SHP77 (cell line): ENCODE measurements at regions not wholly inside any gene's neighbourhood (a gene's known extent, or its start where the extent isn't known, plus 50 kb on each side); places are given as distances from the start of the nearest gene placed in this dataset.
"Not testable (repeated sequence)": the region's sequence is repeated elsewhere in the genome, so short reads cannot be mapped to it uniquely, and the experiment has no call there.

ENCODE experiments used
- DNase-seq, 2 experiments: peaks; one replicate each; lab custom pipeline; 2025; lab: John Stamatoyannopoulos, UW

DNA sequence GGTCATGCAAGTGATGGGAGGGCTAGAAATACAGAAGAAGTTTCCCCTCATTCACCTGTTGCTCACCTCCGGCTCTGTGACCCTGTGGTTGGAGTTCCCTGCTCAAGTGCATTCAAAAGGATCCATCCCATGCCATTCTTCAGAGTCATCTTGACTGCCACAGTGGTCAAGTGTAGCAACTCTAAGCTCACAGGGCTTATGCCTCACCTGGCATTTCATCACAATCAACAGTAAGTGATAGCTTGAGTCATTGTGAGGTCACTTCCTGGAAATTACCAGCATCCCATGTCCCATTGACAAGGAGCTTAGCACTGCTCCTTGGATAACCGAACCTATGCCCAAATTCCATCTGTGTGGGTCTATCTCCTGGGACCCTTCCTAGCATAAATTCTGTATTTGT is 55.6 kb downstream of the OR4C45 start:
- no peak for DNase-seq

DNA sequence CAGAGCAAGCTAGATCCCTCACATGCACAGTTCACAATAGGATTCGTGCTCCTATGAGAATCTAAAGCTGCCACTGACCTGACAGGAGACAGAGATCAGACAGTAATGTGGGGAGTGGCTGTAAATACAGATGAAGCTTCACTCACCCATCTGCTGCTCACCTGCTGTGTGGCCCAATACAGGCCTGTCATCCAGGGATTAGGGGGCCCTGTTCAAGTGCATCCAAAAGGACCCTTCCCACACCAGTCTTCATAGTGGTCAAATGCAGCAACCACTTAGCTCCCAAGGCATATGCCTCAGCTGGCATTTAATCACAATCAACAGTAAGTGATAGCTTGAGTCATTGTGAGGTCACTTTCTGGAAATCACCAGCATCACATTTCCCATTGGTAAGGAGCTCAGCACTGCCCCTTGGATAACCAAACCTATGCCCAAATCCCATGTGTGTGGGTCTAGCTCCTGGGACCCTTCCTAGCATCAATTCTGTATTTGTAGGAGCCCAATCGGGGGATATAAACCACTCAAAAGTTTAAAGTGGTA is 65.6 kb downstream of the OR4C45 start:
- DNase-seq = no peak

DNA sequence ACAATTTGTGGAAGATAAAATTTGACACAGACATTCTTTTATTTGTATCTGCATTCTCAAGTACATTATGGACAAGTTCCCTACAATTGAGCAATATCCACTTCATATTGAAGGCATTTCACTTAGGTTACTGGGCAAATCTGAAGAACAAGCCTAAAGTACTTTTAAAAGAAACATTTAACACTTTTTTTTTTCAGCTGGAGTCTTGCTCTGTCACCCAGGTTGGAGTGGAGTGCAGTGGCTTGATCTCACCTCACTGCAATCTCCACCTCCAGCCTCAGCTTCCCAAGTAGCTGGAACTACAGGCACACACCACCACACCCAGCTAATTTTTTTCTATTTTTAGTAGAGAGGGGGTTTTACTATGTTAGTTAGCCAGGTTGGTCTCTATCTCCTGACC is 70.2 kb downstream of the OR4C45 start:
- DNase-seq = no peak

DNA sequence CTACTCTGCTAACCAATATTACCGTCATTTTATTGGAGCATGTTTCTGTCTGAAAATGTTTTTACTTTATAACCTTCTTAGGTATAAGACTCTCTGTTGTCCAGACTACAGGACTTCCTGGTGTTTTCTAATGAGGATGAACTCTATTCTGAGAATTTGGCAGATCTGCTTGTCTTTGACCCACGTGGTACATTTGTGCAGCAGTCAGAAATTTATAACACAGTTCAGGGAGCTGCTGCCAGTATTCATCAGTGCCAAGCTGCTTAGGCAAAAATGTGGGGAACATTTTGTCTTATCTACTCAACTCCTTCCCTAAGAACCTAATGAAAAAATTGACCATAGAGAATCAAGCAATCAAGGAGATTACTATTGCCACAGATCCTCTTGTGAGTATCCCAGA is 108.0 kb downstream of the OR4C45 start:
- DNase-seq = not testable (repeated sequence)

DNA sequence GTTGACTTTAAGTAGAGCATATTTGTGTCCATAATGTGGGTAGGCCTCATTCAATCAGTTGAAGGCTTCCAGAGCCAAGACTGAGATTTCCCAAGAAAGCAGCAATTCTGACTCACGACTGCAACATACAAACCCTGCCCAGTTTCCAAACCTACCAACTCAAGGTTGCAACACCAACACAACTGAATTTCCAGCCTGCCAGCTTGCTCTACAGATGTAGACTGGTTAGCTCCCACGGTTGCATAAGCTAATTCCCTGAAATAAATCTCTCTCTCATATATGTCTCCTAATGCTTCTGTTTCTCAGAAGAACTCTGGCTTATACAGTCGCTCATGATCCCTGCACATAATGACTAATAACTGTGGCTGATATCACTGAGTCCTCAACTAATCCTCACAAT is 113.6 kb downstream of the OR4C45 start:
- DNase-seq = not testable (repeated sequence)

DNA sequence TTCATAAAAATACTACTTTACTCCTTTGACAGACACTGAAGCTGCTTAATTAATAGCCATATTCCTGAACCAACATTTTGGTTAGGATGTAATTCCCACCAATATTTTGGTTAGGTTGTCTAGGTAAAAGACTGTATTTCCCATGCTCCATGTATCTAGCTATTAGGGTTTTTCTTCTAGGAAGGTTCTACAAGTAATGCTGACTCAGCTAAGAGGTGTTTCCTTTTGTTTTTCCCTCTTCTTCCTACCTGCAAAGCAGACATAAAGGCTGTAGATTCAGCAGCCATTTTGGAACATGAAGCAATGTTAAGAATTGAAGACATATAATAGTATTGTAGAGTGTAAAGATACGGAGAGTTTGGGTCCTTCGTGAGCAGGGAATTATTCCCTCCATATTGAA is 115.3 kb downstream of the OR4C45 start:
- not testable (repeated sequence) for DNase-seq

DNA sequence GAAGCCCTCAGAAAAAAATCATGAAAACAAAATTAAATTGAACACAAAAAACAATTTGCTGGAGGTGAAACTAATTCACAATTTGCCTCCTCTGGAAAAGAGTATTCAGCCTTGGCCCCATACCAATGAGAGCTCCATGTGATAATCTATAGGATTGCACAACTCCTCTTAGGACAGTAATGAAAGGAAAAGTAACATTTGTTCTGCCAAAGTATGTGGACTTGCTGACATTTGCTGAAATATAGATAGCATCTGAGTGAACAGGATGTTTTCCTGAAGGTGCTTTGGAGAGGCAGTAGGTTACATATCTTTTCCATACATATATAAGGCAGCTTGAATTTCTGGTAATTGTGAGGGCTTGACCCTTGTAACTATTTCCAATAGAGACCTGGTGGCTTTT is 122.8 kb downstream of the OR4C45 start:
- DNase-seq = no peak

DNA sequence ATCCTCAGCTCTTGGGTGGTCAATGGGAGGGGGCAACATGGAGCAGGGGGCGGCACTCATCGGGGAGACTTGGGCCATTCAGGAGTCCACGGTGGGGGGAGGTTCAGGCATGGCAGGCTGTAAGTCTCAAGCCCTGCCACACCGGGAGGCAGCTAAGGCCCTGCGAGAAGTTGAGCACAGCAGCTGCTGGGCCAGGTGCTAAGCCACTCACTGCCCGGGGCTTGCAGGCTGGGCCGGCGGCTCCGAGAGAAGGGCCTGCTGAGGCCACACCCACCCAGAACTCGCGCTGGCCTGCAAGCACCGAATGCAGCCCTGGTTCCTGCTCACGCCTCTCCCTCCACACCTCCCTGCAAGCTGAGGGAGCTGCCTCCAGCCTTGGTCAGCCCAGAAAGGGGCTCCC is 131.4 kb downstream of the OR4C45 start:
- no peak for DNase-seq

DNA sequence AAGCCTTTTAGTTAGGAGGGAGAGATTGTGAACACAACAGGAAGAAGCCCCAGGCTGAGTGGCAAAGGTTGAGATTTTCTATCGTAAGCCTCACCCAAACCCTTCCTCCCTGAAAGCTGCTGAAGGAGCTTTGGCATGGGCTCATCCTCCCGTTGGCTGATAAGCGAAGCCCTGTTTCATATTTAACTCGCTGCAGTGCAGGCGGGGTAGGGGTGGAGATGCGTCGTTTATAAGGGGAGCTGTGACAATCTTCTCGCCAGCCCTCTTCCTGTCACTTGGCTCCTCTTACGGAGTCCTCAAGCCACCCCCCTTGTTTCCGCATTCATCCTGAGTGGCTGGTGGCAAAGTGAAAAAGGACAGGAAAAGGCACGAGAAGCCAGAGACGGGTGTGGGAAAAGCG is 137.0 kb downstream of the OR4C45 start:
- DNase-seq = no peak

DNA sequence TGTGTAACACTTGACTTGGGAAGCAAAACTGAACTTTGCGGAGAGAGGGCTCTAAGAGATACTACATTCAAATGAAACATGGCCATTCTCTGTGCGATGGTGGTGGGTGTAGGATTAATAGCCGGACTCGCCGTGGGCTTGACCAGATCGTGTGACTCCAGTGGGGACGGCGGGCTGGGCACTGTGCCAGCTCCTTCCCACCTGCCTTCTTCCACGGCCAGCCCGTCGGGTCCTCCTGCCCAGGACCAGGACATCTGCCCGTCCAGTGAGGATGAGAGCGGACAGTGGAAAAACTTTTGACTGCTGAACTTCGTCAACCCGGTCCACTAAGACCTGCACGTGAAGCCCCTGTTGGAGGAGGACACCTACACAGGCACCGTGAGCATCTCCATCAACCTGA is 137.4 kb downstream of the OR4C45 start:
- DNase-seq = no peak

DNA sequence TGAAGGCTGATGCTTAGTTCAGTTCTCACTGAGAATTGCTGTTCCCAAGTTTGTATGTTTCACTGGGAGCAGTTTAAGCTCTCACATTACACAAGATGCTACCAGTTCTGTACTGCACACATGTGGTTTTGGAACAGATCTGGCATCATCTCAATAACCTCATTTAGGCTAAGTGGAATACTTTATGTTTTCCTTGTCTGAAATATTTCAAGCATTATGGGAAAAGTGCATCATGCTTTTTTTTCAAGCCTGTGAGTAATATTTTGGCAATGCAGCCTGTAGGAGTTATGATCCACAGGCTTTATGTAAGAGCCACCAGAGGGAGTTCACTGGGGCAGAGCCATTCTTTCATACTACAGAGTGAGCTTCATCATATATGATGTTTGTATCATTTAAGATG is 141.5 kb downstream of the OR4C45 start:
- DNase-seq = no peak

DNA sequence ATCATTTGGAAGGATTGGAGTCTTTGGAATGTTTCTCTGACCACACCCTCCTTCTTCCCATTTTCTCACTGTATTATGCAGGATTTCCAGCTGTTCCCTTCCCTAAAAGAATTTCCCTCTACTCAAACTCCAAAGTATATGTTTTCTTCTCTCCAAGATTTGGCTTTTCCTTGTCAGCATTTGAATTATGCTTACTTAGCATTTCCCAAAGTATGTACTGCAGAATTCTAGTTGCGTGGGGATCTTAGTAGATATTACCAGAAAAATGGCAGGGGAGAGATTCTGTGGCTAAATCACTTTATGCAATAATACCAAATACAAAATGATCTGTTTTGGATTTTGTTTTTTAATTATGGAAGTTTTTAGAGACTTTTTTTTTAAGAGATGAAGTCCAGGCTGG is 142.3 kb downstream of the OR4C45 start:
- no peak for DNase-seq

DNA sequence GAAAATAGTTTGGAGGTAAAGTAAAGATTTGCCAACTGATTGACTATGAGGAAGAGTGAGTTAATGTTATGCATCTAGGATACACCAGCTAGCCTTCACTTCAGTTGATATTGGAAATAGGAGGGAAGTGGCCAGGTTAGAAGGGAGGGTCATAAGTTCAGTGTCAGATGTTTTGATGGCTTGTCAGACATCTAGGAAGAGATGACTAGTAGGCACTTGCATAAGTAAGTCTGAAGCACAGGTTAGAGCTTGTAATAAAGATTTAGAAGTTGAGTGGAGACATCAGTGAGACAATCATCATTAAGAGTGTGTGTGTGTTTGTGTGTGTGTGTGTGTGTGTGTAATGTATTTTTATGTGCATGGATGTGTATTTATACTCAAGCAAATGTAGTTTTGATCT is 146.1 kb downstream of the OR4C45 start:
- DNase-seq = no peak

DNA sequence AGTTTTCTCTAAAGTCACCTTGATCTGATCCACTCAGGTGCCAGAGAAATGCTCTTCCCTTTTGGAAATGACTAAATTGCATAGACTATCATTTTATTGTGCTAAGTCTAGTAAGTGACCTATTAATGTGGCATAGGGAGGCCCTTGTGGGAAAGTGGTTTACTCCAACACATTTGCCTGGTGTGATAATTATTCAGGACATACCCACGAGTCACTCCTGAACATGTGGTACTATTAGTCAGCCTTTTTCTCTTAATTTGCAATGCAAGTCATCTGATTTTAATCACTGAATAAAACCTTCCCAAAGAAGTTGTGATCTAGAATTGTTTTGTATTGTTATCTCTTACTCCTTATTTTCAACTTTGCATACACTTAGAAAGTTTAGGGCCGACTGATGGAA is 148.7 kb downstream of the OR4C45 start:
- DNase-seq = no peak

DNA sequence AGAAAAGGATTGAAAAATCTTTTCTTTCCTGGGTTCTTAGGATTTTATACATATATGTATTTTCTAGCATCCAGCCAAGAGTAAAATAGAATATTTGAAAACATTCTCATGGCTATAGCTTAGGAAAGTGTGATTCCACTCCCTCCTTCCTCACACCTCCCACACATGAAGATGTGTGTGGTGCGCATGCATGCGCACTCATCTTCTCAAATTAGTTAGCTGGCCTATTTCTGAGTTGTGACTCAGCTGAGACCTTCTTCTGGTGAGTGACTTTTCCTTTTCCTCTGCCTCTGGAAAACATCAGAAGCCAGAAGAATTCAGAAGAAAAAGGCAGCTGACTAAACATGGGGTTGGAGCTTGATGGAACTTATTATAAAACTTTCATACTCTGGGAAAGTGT is 149.8 kb downstream of the OR4C45 start:
- DNase-seq = no peak

DNA sequence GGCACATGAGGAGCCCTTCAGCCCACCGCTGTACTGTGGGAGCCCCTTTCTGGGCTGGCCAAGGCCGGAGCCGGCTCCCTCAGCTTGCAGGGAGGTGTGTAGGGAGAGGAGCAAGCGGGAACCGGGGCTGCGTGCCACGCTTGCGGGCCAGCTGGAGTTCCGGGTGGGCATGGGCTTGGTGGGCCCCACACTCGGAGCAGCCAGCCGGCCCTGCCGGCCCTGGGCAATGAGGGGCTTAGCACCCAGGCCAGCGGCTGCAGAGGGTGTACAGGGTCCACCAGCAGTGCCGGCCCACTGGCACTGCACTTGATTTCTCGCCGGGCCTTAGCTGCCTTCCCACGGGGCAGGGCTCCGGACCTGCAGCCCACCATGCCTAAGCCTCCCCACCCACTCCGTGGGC is 150.5 kb downstream of the OR4C45 start:
- DNase-seq = not testable (repeated sequence)

DNA sequence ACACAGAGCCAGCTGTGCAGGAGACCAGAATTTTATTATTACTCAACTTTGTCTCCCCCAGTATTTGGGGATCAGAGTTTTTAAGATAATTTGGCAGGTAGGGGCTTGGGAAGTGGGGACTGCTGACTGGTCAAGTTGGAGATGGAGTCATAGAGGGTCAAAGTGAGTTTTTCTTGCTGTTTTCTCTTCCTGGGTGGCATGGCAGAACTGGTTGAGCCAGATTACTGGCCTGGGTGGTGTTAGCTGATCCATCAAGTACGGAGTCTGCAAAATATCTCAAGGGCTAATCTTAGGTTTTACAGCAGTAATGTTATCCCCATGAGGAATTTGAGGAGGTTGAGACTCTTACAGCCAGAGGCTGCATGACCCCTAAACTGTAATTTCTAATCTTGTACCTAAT is 153.5 kb downstream of the OR4C45 start:
- DNase-seq = no peak

DNA sequence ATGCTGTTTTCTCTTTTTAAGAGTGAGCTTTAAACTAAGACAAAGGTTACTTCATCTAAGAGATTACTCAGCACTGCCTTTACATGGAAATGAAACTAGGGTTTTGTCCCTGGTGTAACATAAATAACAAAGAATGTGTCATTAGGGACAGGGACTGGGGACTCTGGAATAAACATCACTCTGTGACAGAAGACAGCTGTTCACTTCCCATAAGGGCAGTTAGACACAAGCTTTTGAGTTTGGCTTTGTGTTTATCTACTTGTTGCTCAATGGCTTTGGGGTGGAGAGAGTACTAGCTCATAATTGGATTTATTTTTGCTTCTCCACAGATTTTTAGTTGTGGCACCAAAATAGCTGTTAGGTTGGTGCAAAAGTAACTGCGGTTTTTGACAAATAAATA is 154.5 kb downstream of the OR4C45 start:
- no peak for DNase-seq

DNA sequence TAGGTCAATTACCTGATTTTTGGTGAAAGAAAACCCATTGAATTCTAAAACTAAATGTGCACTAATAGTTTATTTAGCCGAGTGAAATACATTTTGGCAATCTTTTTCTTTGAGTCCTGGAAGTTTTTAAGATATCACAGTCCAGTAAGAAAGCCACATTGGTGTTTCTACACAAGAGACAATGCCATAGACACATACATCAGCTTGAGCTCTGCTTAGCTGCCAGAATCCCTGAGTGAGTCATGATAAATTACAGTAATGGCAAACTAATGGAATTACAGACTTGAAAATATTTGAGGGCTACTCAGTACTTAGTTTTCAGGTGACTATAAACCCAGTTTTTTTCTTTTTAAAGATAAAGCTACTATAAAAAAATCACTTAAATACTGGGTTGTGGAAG is 155.4 kb downstream of the OR4C45 start:
- DNase-seq = no peak

DNA sequence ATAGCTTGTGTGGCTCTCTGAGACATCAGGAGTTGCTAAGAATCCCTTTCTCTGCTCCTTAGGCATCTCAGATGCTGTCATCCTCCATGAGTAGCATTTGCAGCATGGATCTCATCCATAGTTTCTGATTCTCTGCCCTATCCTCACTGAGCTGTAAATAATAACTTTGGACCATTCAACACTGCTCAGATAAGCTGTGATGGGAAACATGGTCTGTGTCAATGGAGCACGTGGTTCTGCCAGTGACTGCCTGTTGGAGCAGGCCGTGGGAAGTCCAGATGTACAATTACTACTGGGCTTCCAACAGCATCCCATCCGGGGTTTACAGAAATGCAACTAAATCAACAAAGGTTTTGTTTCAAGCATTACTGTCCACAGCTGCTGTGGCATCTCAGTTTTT is 160.1 kb downstream of the OR4C45 start:
- DNase-seq = no peak

DNA sequence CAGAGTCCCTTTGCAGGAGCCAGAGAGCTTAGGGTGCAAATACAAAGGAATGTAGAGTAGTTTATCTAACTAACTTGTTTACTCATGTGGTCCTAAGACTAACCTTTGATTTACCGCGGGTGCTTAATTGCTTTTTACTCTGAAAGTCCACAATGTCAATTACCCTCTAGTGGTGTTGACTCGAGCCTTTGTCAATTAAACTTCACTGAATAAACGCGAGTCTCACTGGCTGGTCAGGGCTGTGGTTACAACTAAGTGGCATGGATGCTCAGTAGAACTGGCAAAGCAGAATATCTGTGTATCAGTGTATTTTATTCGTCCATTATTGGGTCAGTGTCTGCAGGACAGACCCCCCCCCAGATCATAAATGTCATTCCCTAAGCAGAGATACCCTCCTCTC is 181.7 kb downstream of the OR4C45 start:
- DNase-seq = no peak

DNA sequence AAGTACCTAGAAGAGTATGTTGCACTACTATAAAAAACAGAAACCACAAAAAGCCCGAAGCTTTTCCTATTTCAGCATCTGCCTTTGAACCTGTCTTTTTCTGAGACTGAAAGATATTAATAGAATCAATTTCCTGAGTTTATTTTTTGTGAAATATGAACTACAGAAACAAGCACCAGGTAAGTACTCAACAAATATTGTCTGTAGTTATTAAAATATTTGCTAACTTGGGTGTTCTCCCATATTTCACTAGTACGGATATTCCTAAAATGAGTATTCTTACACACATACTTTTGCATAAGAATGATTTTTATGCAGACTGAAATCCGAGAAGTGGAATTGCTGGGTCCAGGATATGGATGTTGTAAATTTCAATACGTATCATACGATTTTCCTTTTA is 188.0 kb downstream of the OR4C45 start:
- DNase-seq = no peak

DNA sequence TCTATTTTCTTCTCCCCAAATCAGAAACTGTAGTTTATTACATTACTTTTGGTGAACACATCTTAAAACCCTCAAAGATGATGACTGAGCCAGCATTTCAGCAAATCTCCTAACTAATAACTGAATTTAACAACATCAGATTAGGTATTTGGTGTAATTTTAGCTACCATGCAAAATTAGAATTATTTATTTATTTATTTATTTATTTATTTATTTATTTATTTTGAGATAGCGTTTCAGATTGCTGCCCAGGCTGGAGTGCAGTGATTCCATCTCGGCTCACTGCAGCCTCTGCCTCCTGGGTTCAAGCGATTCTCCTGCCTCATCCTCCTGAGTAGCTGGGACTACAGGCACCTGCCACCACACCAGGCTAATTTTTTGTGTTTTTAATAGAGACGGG is 205.7 kb downstream of the OR4C45 start:
- DNase-seq = not testable (repeated sequence)

DNA sequence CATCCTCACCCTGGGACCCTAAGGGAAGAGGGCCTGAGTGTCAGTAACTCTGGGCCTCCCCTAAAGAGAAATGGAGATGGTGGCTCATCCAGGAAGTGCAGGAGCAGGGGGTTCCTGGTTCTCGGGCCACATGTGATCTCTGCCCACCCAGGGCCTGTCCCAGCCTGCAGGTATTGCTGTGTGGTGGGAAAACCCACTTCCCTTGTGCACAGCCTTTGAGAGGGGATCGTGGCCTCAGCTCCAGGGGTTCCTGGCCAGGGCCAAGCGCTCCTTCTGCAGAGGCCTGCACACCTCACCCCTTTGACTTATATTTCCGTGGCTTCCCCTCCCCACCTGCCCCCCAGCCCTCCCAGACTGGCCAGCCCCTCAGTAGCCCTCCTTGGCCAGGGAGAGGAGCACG is 213.5 kb downstream of the OR4C45 start:
- DNase-seq = no peak

DNA sequence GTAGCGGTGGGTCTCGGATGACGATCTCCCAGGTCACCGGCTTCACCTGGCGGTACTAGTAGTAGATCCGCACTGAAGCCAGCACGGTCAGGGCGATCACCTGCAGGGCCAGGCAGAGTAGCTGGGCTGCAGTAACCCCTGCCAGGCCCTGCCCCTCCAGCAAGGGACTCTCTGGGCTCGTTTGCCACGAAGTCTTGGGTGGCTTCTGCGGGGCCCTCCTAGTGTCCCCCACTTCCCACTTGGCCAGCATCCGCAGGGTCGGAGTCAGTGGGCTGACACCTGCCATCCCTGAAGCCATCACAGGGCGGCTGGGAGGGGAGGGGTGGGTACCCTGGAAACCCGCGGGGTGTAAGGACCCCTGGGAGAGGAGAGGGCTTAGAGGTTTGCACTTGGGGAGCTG is 214.0 kb downstream of the OR4C45 start:
- no peak for DNase-seq
